ENCODE measurements at regions not wholly inside any gene's neighbourhood (a gene's known extent, or its start where the extent isn't known, plus 50 kb on each side); places are given as distances from the start of the nearest gene placed in this dataset.

GRCh38 chr1:38297246-38297645, 250.7 kb upstream of the POU3F1 start:
- Histone ChIP-seq H3K4me1 (replicated peaks; ENCODE audit: insufficient read depth) (no peaks in the 10 kb centered on the region), H2AFZ (no peak overlapping the region), H4K20me1 (ENCODE audit: insufficient read depth) (no peaks in the 10 kb centered on the region; the same call in 1 of the 2 replicates), H3K27me3 (ENCODE audit: insufficient read depth, low read depth) (peaks cover 82% of the 10 kb centered on the region), H3K27ac (no peak overlapping the region), H3K4me2 (no peak overlapping the region), H3K79me2 (ENCODE audit: low read depth) (no peaks in the 10 kb centered on the region), H3K9me3 (ENCODE audit: insufficient read depth, low read depth) (no peaks in the 10 kb centered on the region), H3K9me2 (ENCODE audit: insufficient read depth) (no peaks in the 10 kb centered on the region), H3K36me3 (ENCODE audit: low read depth) (no peaks in the 10 kb centered on the region), H3F3A (ENCODE audit: insufficient read depth, low read depth) (no peaks in the 10 kb centered on the region), H3K4me3 (no peak overlapping the region)
- no peak for TF ChIP-seq EZH2 (IDR thresholded peaks at IDR 0.05; ENCODE audit: low read depth)
- TF ChIP-seq CTCF (conservative IDR thresholded peaks at IDR 0.05) = no peak
- intact Hi-C loops (cut with micrococcal nuclease; ENCODE audit: unreplicated experiment) = no loop called here
- CTCF ChIA-PET = no interaction called here
- POLR2A ChIA-PET (ENCODE audit: unreplicated experiment) = no interaction called here
- BruUV-seq (replicated peaks) = no TSS peak
- no peak for DNase-seq

- Histone ChIP-seq H3K4me3 (no peak overlapping the region), H3K27ac (no peak overlapping the region), H3K36me3 (ENCODE audit: low read depth) (no peaks in the 10 kb centered on the region), H3K9me2 (ENCODE audit: insufficient read depth) (no peaks in the 10 kb centered on the region), H3F3A (ENCODE audit: insufficient read depth, low read depth) (no peaks in the 10 kb centered on the region), H3K27me3 (ENCODE audit: insufficient read depth, low read depth) (peaks cover 87% of the 10 kb centered on the region), H4K20me1 (ENCODE audit: insufficient read depth) (no peaks in the 10 kb centered on the region), H3K9me3 (ENCODE audit: insufficient read depth, low read depth) (no peaks in the 10 kb centered on the region), H2AFZ (no peak overlapping the region), H3K4me1 (replicated peaks; ENCODE audit: insufficient read depth) (no peaks in the 10 kb centered on the region), H3K4me2 (no peak overlapping the region), H3K79me2 (ENCODE audit: low read depth) (no peaks in the 10 kb centered on the region)
- no peak for DNase-seq
- intact Hi-C loops (cut with micrococcal nuclease; ENCODE audit: unreplicated experiment) = no loop called here
- ChIA-PET POLR2A (ENCODE audit: unreplicated experiment) (no interaction called here), CTCF (no interaction called here)
- no peak for TF ChIP-seq EZH2 (IDR thresholded peaks at IDR 0.05; ENCODE audit: low read depth)
- no peak for TF ChIP-seq CTCF (conservative IDR thresholded peaks at IDR 0.05)
- no TSS peak for BruUV-seq (replicated peaks)
Observed at GRCh38 chr1:38296047-38296446, 249.5 kb upstream of the POU3F1 start.

GRCh38 chr1:38293567-38293966, 247.0 kb upstream of the POU3F1 start:
- Histone ChIP-seq H3K27ac (no peak overlapping the region), H3K27me3 (ENCODE audit: insufficient read depth, low read depth) (peaks cover 89% of the 10 kb centered on the region), H3K4me1 (replicated peaks; ENCODE audit: insufficient read depth) (no peaks in the 10 kb centered on the region), H3K36me3 (ENCODE audit: low read depth) (no peaks in the 10 kb centered on the region), H3K4me2 (no peak overlapping the region), H3K79me2 (ENCODE audit: low read depth) (no peaks in the 10 kb centered on the region), H4K20me1 (ENCODE audit: insufficient read depth) (no peaks in the 10 kb centered on the region), H3F3A (ENCODE audit: insufficient read depth, low read depth) (no peaks in the 10 kb centered on the region), H3K4me3 (no peak overlapping the region), H3K9me2 (ENCODE audit: insufficient read depth) (no peaks in the 10 kb centered on the region), H3K9me3 (ENCODE audit: insufficient read depth, low read depth) (no peaks in the 10 kb centered on the region), H2AFZ (no peak overlapping the region)
- TF ChIP-seq CTCF (conservative IDR thresholded peaks at IDR 0.05) (no peak), EZH2 (IDR thresholded peaks at IDR 0.05; ENCODE audit: low read depth) (no peak)
- POLR2A ChIA-PET (ENCODE audit: unreplicated experiment) = no interaction called here
- intact Hi-C loops (cut with micrococcal nuclease; ENCODE audit: unreplicated experiment) = no loop called here
- CTCF ChIA-PET = no interaction called here
- no TSS peak for BruUV-seq (replicated peaks)
- DNase-seq = no peak

All from PC-9 (cell line).